ENCODE measurements at regions not wholly inside any gene's neighbourhood (a gene's known extent, or its start where the extent isn't known, plus 50 kb on each side); places are given as distances from the start of the nearest gene placed in this dataset.
A peak's percentile ranks its signal among the peaks of the same experiment; 100 is the strongest.

GRCh38 chr9:91134608-91135007 lies 227.1 kb downstream of the AUH start:
- no peak for DNase-seq (ENCODE audit: low spot score)

DNA sequence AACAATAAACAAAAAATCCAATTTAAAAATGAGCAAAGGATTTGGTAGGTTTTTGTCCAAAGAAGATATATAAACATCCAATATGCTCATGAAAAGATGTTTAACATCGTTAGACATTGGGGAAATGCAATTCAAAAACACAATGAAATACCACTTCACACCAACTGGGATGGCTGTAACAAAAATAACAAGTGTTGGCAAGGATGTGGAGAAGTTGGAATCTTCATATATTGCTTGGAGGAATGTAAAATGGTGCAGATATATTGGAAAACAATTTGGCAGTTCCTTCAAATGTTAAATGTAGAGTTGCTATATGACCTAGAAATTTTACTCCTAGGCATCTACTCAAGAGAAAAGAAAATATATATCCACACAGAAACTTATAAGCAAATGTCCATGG lies 224.3 kb downstream of the AUH start:
- no peak for DNase-seq (ENCODE audit: low spot score)

DNA sequence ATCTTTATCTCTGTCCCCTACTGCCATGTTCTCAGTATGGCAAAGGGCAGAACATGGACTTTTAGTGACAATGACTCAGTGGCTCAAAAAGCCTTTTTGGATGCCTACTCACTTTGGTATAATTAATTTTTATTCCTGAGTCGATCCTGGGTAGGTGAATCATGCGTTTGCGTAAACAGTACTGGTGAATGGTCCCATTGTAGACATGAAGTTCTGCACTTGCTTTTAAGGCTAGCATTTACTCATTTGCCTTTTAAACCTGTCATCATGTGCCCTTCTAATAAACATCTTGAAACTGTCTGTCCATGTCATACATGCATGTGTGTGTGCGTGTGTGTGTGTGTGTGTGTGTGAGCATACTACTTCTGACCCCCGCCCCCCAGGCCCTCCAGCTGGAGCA lies 223.0 kb downstream of the AUH start:
- DNase-seq (ENCODE audit: low spot score): no peak

GRCh38 chr9:91141407-91141965 lies 220.2 kb downstream of the AUH start:
- DNase-seq (ENCODE audit: low spot score): no peak

GRCh38 chr9:91143162-91143561 lies 218.6 kb downstream of the AUH start:
- no peak for DNase-seq (ENCODE audit: low spot score)

DNA sequence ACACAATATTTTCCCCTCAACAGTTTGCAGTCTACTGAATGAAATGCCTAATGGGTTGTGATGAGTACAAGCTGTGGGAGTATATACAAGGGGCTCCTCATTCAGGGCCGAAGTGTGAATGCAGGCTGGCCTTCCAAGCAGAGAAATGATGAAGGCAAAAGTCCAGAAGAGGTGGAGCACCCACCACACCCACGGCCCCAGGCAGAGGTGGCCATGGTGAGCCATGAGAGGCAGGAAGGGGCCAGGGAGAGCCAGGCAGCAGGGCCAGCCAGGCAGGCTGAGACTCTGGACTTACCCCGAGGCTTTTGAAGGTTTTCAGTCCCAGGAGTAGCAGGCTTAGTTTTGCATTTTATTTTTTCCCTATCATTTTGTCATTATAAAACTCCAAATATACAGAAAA lies 218.1 kb downstream of the AUH start:
- no peak for DNase-seq (ENCODE audit: low spot score)

GRCh38 chr9:91144769-91145168 lies 216.9 kb downstream of the AUH start:
- DNase-seq (ENCODE audit: low spot score): no peak

DNA sequence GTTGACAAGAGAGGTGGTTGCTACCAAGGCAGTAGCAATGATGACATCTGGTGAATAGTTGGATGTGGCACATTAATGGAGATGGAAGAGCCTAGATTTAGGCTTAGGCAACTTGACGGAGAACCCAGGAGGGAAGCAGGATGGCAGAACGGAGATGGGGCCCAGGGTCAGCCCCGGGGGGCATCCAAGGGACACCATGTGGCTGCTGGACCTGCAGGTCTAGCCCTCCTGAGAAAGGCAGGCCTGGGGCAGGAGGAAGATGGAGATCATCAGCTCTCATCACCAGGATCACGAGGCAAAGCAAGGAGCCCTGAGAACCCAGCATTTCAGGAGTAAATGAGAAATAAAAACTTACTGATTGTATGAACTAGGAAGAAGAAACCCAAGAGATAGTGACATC lies 216.2 kb downstream of the AUH start:
- no peak for DNase-seq (ENCODE audit: low spot score)

DNA sequence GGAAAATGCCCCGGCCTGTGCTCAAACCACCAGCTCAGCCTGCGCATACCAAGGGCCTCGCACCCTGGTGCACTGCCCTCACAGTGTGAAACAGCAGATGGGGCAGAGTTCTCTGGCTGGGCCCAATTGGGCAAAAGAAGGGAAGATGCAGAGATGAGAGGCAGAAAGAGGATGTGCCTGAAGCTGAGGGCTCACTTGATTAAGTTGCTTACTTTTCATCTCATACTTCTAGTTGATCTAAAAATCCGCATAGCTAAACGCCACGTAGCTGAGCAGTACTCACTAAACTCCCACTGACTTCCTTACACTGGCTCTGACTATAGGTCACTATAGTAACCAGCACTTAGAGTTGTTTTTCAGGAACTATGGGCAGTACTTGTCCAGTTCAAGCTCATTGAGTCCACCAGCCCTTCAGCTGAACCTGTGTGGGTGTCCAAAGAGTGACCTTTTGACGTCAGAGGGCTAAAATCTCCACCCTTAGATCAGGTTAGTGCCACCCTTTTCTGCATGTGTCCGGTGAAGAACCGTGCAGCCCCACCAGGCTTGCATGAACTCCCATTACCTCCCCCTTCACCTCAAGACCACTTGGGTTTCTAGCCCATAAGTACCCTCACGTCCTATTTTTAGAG lies 215.2 kb downstream of the AUH start:
- no peak for DNase-seq (ENCODE audit: low spot score)

- no peak for DNase-seq (ENCODE audit: low spot score)
Measured at GRCh38 chr9:91147079-91147708, 214.5 kb downstream of the AUH start.

DNA sequence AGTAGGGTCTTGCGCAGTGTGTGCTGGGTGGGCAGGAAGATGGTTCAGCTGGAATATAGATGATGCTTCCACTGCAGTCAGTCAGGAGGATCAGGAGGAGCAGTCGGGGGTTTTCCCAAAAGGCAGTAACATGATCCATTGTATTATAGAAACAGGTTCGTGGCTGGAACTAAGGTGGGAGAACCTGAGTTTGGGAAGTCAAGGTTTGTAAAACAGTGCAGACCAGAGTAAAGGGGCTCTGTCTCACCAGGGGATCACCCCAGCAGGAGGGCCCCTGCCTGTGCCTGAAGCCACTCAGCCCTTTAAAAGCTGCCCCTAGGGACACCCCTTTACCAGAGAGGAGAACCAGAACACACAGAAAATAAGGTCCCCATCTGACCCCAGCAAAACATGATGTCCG lies 213.4 kb downstream of the AUH start:
- DNase-seq (ENCODE audit: low spot score): no peak

DNA sequence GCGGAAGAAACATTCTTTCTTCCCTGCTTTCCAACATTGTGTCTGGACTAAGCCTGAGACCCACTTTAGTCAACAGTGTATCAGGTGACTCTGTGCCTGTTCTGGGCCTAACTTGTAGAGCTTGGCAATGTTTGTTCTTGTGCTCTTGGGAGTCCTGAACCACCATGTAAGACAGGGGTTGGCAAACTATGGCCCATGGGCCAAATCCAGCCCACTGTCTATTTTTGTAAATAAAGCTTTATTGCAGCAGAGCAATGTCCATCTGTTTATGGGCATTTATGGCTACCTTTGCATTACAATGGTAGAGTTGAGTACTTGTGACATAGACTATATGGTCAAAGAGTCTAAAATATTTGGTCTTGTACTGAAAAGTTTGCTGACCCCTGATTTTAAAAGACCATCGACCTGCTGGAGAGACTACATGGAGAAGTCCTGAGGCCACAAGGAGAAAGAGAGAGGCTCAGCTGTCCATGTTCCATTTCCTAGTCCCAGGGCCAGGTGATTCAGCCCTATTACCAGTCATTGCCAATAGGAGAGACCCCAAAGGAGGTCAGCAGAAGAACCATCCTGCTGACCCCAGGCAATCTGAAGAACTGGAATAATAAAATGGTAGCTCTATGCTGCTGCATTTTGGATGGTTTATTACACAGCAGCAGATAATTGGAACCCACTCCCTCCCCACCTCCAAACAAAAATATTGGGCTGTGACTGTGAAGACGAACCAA lies 211.3 kb downstream of the AUH start:
- DNase-seq (ENCODE audit: low spot score): no peak

- DNase-seq (ENCODE audit: low spot score): peak; percentile 65
Measured at GRCh38 chr9:91150998-91151717, 210.6 kb downstream of the AUH start.

- no peak for DNase-seq (ENCODE audit: low spot score)
Measured at GRCh38 chr9:91151718-91152095, 210.0 kb downstream of the AUH start.

DNA sequence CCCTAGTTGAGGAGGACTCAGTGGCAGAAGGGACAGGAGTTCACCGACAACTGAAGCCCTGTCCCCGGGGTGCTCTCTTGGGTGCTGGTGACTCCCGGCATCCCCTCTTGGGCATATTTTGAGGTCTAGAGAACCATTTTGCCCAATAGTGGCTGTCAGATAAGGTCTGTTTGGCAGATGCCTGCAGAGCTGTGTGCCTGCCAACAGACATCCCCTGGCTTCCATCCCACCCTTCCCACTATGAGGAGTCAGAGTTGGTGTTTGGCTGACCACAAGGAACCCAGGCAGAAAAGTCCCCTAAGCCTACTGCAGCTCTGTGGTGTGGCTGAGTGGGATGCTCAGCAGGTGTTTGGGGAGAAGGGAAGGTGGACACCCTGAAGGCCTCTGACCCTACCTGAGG lies 207.0 kb downstream of the AUH start:
- DNase-seq (ENCODE audit: low spot score): no peak

DNA sequence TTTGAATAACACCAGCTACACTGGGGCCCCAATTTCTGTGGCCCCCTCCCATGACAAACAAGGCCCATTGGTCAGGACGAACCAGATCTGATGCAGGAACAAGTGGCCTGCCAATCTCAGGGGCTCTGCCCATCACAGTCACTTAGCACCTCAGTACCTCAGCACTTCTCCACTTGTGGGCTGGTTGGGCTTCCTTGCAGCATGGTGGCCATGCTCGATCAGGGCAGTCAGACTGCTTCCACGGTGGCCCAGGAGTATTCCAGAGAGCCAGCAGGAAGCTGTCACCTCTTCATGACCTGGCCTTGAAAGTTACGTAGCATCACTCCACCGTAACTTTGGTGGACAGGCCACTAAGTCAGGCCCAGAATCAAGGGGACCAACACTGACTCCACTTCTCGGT lies 206.5 kb downstream of the AUH start:
- no peak for DNase-seq (ENCODE audit: low spot score)

- DNase-seq (ENCODE audit: low spot score): no peak
Measured at GRCh38 chr9:91155746-91156376, 205.9 kb downstream of the AUH start.

DNA sequence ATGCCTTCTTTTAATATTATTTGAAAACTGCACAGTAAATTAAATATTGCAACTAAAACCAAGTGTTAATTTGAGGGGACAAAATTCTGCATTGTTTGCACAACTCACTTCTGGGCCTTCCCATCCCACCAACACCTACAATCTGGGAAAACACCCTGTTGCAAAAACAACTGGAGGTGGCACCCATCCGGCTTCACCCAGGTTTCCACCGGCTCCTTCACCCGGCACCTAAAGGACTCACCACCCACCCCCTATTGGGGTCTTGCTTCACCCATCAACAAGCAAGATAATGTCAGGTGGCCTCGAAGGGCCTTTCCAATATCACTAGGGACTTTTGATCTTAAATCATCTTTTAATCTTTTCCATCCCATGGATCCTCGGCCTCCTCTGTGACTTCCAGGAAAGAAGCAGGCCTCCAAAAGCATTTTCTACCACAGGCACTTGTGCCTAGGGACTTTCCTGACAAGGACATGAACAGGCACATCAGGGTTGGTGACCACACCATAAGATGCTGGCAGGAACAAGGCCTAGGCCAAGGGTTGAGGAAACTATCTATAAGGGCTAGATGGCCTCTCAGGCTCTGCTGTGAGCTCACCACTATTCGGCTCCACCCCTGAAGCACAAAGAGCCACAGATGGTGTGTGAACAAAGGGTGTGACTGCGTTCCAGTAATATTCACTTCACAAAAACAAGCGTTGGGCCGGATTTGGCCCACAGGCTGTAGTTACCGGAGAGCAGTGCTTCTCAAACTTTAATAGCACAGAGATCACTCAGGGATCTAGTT lies 205.1 kb downstream of the AUH start:
- no peak for DNase-seq (ENCODE audit: low spot score)

DNA sequence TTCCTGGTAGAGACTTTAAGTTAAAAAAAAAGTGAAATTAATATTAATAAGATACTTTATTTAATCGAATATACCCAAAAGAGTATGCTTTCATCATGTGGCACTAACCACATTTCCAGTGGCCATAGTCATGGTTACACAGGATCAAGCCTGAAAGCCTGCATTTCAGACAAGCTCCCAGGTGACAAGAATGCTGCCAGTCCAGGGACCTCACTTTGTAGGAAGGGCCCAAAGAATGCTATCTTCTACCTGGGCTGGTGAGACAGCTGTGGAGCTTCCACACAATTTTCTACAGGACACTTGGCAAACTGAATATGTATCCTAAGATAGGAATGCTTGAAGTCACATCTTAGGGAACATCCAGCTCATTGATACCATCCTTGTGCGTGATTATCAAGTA lies 203.8 kb downstream of the AUH start:
- no peak for DNase-seq (ENCODE audit: low spot score)

GRCh38 chr9:91158286-91158685 lies 203.4 kb downstream of the AUH start:
- no peak for DNase-seq (ENCODE audit: low spot score)

DNA sequence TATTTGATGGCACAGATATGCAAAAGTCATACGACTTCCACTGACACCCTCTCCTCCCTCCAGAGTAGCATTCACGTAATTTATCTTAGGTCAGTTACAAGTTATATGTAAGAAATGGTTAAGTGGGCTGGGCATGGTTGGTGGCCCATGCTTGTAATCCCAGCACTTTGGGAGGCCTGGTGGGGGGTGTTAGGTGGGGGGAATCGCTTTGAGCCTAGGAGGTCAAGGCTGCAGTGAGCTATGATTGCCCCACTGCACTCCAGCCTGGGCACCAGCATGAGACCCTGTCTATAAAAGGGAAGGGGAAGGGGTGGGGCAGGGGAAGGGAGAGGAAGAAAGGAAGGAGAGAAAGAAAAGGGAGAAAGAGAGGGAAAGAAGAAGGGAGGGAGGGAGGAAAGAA lies 202.8 kb downstream of the AUH start:
- no peak for DNase-seq (ENCODE audit: low spot score)

Data from CD4-positive, alpha-beta T cell treated with Interleukin-15 for 4 hours (primary cell).